Right atrium auricular region (tissue), 2 donors: ENCODE measurements at regions not wholly inside any gene's neighbourhood (a gene's known extent, or its start where the extent isn't known, plus 50 kb on each side); places are given as distances from the start of the nearest gene placed in this dataset.

Experiments used
- DNase-seq: peaks from one replicate; pipeline ENCODE4 v3.0.0-alpha.2; 2019; ENCODE audit warnings: low spot score
- H3K27ac ChIP-seq, 2 donors: fragments of 200-600 bp; sonication (generic); 1 replicate in 1 of 2; 2 replicates in 1 of 2; pipeline ENCODE4 v1.5.1; 2016 to 2019
- H3K27me3 ChIP-seq, 2 donors: fragments of 200-600 bp; sonication (generic); one replicate each; pipeline versions ENCODE4 v1.5.1 to v1.6.0; 2017 to 2019
- H3K36me3 ChIP-seq: fragments of 200-600 bp; sonication (generic); one replicate; pipeline ENCODE4 v1.5.1; 2016
- H3K4me1 ChIP-seq, 2 donors: fragments of 200-600 bp; sonication (generic); one replicate each; pipeline versions ENCODE4 v1.5.1 to v1.6.0; 2017 to 2019
- H3K4me3 ChIP-seq, 2 donors: fragments of 200-600 bp; sonication (generic); 1 replicate in 1 of 2; 2 replicates in 1 of 2; pipeline ENCODE4 v1.5.1; 2017 to 2019; ENCODE audit warnings: mild to moderate bottlenecking in 1 of 2, moderate library complexity in 1 of 2
- H3K9me3 ChIP-seq, 2 donors: fragments of 200-600 bp; sonication (generic); one replicate each; pipeline ENCODE4 v1.5.1; 2019
- TF ChIP-seq, protein P1 (sequence below), 2 donors: fragments of 200-600 bp; sonication (generic); IDR thresholded peaks; one replicate each; pipeline ENCODE4 v1.5.1; 2019; ENCODE audit warnings: antibody characterized with exemption in 2 of 2

DNA sequence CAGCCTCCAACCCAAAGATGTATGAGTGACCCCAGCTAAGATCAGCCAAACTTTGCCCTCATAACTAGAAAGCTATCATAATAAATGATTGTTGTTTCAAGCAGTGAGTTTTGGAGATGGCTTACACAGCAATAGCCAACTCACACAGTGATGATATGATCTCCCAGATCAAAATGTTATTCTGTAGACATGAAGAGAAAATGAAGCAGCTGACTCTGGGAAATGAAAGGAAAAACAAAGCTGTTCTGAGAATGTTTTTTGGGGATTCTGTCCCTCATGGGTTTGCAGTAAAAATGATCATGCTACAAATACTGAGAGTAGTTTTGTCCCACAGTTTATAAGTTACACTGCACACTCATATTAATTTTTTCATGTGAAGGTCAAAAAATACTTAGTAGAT is 617.8 kb downstream of the MRPL39 start:
- Histone ChIP-seq H3K9me3 (peaks cover 0 to 2% of the 10 kb centered on the region in 2 donors), H3K27ac (no peak overlapping the region), H3K4me3 (no peak overlapping the region), H3K4me1 (no peaks in the 10 kb centered on the region), H3K27me3 (no peaks in the 10 kb centered on the region), H3K36me3 (no peaks in the 10 kb centered on the region)
- TF ChIP-seq, protein P1, sequence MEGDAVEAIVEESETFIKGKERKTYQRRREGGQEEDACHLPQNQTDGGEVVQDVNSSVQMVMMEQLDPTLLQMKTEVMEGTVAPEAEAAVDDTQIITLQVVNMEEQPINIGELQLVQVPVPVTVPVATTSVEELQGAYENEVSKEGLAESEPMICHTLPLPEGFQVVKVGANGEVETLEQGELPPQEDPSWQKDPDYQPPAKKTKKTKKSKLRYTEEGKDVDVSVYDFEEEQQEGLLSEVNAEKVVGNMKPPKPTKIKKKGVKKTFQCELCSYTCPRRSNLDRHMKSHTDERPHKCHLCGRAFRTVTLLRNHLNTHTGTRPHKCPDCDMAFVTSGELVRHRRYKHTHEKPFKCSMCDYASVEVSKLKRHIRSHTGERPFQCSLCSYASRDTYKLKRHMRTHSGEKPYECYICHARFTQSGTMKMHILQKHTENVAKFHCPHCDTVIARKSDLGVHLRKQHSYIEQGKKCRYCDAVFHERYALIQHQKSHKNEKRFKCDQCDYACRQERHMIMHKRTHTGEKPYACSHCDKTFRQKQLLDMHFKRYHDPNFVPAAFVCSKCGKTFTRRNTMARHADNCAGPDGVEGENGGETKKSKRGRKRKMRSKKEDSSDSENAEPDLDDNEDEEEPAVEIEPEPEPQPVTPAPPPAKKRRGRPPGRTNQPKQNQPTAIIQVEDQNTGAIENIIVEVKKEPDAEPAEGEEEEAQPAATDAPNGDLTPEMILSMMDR (IDR thresholded peaks at IDR 0.05): no peak
- no peak for DNase-seq

DNA sequence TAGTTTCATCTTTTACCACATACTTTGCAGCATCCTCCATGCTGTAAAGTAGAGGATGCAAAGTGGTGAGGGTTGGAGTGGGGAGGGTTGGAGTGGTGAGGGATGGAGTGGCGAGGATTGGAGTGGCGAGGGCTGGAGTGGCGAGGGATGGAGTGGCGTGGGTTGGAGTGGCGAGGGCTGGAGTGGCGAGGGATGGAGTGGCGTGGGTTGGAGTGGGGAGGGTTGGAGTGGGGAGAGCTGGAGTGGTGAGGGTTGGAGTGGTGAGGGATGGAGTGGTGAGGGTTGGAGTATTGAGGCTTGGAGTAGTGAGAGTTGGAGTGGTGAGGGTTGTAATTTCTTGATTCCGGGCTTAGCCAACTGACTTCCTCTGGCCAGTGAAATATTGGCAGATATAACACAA is 618.3 kb downstream of the MRPL39 start:
- peaks cover 0 to 2% of the 10 kb centered on the region in 2 donors for H3K9me3 ChIP-seq
- TF ChIP-seq, protein P1 (IDR thresholded peaks at IDR 0.05): no peak
- H3K36me3 ChIP-seq: no peaks in the 10 kb centered on the region
- no peak overlapping the region for H3K27ac ChIP-seq
- H3K4me1 ChIP-seq: no peaks in the 10 kb centered on the region
- no peak for DNase-seq
- H3K4me3 ChIP-seq: no peak overlapping the region
- H3K27me3 ChIP-seq: no peaks in the 10 kb centered on the region

DNA sequence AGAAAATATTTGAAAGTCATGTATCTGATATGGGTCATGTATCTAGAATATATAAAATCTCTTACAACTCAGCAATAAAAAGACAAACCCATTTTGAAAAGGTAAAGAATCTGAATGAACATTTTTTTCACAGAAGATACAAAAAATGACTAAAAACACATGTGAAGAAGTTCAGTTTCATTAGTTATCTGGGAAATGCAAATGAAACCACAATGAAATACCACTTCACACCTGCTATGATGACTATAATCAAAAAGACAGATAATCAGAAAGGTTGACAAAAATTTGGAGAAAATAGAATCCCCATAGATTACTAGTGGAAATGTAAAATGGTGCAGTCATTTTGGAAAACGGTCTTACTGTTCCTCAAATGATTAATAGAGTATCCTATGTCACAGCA is 631.0 kb downstream of the MRPL39 start:
- Histone ChIP-seq H3K4me1 (no peaks in the 10 kb centered on the region), H3K9me3 (peaks cover 0 to 9% of the 10 kb centered on the region in 2 donors), H3K27me3 (no peaks in the 10 kb centered on the region), H3K27ac (no peak overlapping the region), H3K4me3 (no peak overlapping the region), H3K36me3 (no peaks in the 10 kb centered on the region)
- DNase-seq: no peak
- TF ChIP-seq, protein P1 (IDR thresholded peaks at IDR 0.05): no peak

DNA sequence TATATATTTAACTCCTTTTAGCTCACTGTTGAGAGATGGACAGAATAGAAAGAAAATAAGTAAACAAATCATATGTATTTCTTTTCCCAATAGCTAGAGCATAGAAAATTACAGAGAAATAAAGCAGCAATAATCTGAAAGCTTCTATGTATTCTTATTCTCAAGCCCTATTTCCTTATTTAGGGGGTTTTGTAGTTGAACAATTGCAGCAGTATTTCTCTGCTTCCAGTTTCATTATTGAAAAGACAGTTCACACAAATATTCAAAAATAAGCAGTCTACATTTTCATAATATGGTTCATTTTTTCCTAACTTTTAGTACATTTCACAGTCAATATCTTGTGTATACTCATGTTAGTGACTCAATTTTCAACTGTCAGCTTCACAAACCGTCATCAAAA is 638.2 kb downstream of the MRPL39 start:
- no peak for DNase-seq
- Histone ChIP-seq H3K4me3 (no peak overlapping the region), H3K9me3 (peaks cover 0 to 9% of the 10 kb centered on the region in 2 donors), H3K36me3 (no peaks in the 10 kb centered on the region), H3K27ac (no peak overlapping the region), H3K27me3 (no peaks in the 10 kb centered on the region), H3K4me1 (no peaks in the 10 kb centered on the region)
- TF ChIP-seq, protein P1 (IDR thresholded peaks at IDR 0.05): no peak

DNA sequence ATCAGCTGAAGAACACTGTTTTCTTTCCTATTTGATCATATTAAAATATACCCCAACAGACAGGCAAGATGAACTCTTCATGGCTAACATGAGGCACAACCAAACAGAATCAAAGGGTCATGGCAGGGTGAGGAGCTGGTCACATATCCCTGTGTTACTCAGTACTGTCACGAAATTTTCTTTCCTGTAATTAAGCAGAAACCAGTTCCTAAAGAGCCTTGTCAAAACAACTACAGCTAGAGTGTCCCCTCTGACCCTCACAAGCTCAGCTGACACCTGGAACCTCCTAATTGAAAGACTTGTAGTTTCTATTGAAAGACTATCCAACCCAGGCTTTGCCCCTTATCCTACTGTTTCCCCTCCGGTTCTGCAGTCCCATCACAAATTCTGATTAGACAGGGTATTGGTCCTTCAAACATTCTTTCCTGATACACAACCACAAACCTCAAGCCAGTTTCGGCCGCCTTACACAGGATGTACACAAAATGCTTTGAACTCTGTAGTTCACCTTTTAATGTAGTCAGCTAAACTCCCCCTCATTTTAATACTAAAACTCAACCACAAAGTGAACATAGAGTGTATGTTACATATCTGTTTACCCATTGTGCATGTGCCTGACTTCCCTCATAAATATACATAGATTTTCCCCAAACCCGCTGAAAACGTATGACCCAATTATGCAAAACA is 651.9 kb downstream of the MRPL39 start:
- no peak overlapping the region for H3K27ac ChIP-seq
- no peaks in the 10 kb centered on the region for H3K27me3 ChIP-seq
- DNase-seq: no peak
- no peaks in the 10 kb centered on the region for H3K36me3 ChIP-seq
- H3K9me3 ChIP-seq: peaks cover 0 to 5% of the 10 kb centered on the region in 2 donors
- H3K4me1 ChIP-seq: no peaks in the 10 kb centered on the region
- H3K4me3 ChIP-seq: no peak overlapping the region
- TF ChIP-seq, protein P1 (IDR thresholded peaks at IDR 0.05): no peak

DNA sequence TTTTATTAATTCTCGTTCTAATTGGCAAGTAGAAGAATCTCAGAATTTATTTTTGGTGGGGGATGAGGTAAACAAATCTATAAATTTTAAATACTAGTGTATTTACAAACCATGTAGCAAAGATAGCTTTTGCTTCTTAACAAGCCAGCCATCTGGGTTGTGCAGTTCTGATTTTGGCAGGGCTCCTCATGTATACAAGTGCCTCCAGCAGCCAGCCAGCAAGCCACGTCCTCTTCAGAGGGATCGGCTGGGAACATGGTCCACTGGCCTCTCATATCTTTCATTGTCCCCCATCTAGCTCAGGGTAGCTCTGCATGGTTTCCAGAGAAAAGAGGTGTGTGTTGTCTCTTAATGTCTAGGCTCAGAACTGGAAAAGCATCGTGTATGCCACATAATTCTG is 659.1 kb downstream of the MRPL39 start:
- no peak overlapping the region for H3K27ac ChIP-seq
- H3K4me1 ChIP-seq: no peaks in the 10 kb centered on the region
- H3K9me3 ChIP-seq: no peaks in the 10 kb centered on the region
- H3K36me3 ChIP-seq: no peaks in the 10 kb centered on the region
- no peak for DNase-seq
- TF ChIP-seq, protein P1 (IDR thresholded peaks at IDR 0.05): no peak
- H3K4me3 ChIP-seq: no peak overlapping the region
- H3K27me3 ChIP-seq: no peaks in the 10 kb centered on the region
